Astrocyte of the cerebellum (primary cell): ENCODE measurements at regions not wholly inside any gene's neighbourhood (a gene's known extent, or its start where the extent isn't known, plus 50 kb on each side); places are given as distances from the start of the nearest gene placed in this dataset.

Source experiments
- DNase-seq: peaks from one replicate; pipeline ENCODE4 v3.0.0-alpha.2; 2011; ENCODE audit warnings: low read depth
- H3K4me3 ChIP-seq: 2 replicates; pipeline ENCODE4 v1.5.1; 2011; ENCODE audit warnings: mild to moderate bottlenecking, low read depth, low read length, moderate library complexity
- in situ Hi-C: cut with HindIII; loops from 2 replicates; pipeline ENCODE4 v1.10.0; 2017; ENCODE audit warnings: low sequenced_read_pairs
- TF ChIP-seq, protein P1 (sequence below): IDR thresholded peaks from 2 replicates; pipeline ENCODE4 v1.5.1; 2012; ENCODE audit warnings: low read length, low read depth, moderate library complexity, mild to moderate bottlenecking; ENCODE audit errors: missing control alignments

DNA sequence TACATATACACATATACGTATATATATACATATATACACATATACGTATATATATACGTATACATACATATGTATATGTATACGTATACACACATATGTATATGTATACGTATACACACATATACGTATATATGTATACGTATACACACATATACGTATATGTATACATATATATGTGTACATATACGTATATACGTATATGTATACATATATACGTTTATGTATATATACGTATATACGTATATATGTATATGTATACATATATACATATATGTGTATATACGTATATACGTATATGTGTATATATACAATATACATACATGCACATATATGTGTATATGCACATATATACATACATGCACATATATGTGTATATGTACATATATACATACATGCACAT, 396.2 kb upstream of the DUSP10 start:
- TF ChIP-seq, protein P1, sequence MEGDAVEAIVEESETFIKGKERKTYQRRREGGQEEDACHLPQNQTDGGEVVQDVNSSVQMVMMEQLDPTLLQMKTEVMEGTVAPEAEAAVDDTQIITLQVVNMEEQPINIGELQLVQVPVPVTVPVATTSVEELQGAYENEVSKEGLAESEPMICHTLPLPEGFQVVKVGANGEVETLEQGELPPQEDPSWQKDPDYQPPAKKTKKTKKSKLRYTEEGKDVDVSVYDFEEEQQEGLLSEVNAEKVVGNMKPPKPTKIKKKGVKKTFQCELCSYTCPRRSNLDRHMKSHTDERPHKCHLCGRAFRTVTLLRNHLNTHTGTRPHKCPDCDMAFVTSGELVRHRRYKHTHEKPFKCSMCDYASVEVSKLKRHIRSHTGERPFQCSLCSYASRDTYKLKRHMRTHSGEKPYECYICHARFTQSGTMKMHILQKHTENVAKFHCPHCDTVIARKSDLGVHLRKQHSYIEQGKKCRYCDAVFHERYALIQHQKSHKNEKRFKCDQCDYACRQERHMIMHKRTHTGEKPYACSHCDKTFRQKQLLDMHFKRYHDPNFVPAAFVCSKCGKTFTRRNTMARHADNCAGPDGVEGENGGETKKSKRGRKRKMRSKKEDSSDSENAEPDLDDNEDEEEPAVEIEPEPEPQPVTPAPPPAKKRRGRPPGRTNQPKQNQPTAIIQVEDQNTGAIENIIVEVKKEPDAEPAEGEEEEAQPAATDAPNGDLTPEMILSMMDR = no peak
- H3K4me3 ChIP-seq = no peak overlapping the region
- in situ Hi-C loops = no loop called here
- DNase-seq = no peak

- H3K4me3 ChIP-seq = no peak overlapping the region
- DNase-seq = no peak
- in situ Hi-C loops = no loop called here
- TF ChIP-seq, protein P1 = no peak
These were observed 395.0 kb upstream of the DUSP10 start for GRCh38 chr1:222136869-222137268.

DNA sequence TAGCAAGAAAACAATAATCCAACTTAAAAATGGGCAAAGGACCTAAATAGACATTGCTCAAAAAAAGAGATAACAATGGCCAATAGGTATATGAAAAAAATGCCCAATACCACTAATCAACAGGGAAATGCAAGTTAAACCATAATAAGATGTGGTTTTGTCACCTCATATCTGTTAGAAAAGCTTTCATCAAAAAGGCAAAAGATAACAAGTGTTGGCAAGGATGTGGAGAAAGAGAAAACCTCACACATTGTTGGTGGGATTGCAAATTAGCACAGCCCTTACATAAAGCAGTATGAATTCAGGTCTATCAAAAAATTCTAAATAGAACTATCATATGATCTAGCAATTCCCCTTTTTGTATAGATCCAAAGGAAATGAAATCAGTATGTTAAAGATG, 387.2 kb upstream of the DUSP10 start:
- no peak overlapping the region for H3K4me3 ChIP-seq
- in situ Hi-C loops = no loop called here
- TF ChIP-seq, protein P1 = no peak
- no peak for DNase-seq

- TF ChIP-seq, protein P1 = no peak
- DNase-seq = no peak
- H3K4me3 ChIP-seq = no peak overlapping the region
- in situ Hi-C loops = no loop called here
These were observed 385.8 kb upstream of the DUSP10 start for GRCh38 chr1:222127526-222128152.

GRCh38 chr1:222127096-222127495, 385.2 kb upstream of the DUSP10 start:
- in situ Hi-C loops = no loop called here
- TF ChIP-seq, protein P1 = no peak

DNA sequence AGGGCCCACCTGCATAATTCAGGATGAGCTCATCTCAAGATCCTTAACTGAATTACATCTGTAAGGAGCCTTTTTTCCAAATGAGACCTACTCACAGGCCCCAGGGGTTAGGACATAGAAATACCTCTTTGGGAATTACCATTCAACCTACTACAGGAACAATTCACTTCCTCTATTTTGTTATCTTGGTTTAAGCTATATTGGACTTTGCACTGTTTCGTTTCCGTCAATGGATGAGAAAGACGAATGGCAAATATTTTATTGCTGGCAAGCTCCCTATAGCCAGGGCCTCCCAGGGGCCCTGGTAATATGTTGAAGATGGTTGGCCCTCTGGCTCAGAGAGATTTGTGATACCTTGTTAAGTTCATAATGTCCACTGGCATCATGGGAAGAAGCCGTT, 384.2 kb upstream of the DUSP10 start:
- TF ChIP-seq, protein P1 = no peak
- H3K4me3 ChIP-seq = no peak overlapping the region
- in situ Hi-C loops = no loop called here
- DNase-seq = no peak

More at GRCh38 chr1:222127096-222127495, 385.2 kb upstream of the DUSP10 start:
- no peak overlapping the region for H3K4me3 ChIP-seq
- no peak for DNase-seq
